ENCODE measurements at regions not wholly inside any gene's neighbourhood (a gene's known extent, or its start where the extent isn't known, plus 50 kb on each side); places are given as distances from the start of the nearest gene placed in this dataset.

- no peak overlapping the region for H2AFZ ChIP-seq (ENCODE audit: low read length)
- H3F3A ChIP-seq (ENCODE audit: insufficient read depth, low read length) = no peaks in the 10 kb centered on the region
- no peak overlapping the region for H3K4me2 ChIP-seq (ENCODE audit: low read length)
- H3K9me2 ChIP-seq (ENCODE audit: low read depth, low read length) = no peaks in the 10 kb centered on the region; the same call in 1 of the 2 replicates
- no peaks in the 10 kb centered on the region for H3K27me3 ChIP-seq (ENCODE audit: insufficient read depth, low read length)
- H4K20me1 ChIP-seq (ENCODE audit: insufficient read depth, low read length) = no peaks in the 10 kb centered on the region
- H3K79me2 ChIP-seq (ENCODE audit: insufficient read depth, low read length) = no peaks in the 10 kb centered on the region
- H3K4me1 ChIP-seq (ENCODE audit: insufficient read depth, low read length, severe bottlenecking) = no peaks in the 10 kb centered on the region
- no peak overlapping the region for H3K4me3 ChIP-seq (ENCODE audit: low read depth, low read length, poor library complexity, severe bottlenecking)
- no peak overlapping the region for H3K27ac ChIP-seq (ENCODE audit: low read depth, low read length, poor library complexity, severe bottlenecking)
- H3K9ac ChIP-seq (ENCODE audit: low read length) = no peak overlapping the region
- no peaks in the 10 kb centered on the region for H3K9me3 ChIP-seq (ENCODE audit: low read length)
- TF ChIP-seq CTCF (IDR thresholded peaks at IDR 0.05; ENCODE audit: low read length) (no peak), EZH2 (IDR thresholded peaks at IDR 0.05; ENCODE audit: borderline replicate concordance, low read length) (no peak)
- no peaks in the 10 kb centered on the region for H3K36me3 ChIP-seq (ENCODE audit: insufficient read depth, low read length)
These were observed 251.6 kb downstream of the BCAT1 start for GRCh38 chr12:24697295-24697694.

GRCh38 chr12:24696800-24697199 is 252.1 kb downstream of the BCAT1 start:
- H2AFZ ChIP-seq (ENCODE audit: low read length) = no peak overlapping the region

GRCh38 chr12:24695657-24696329 is 253.1 kb downstream of the BCAT1 start:
- Histone ChIP-seq H3K79me2 (ENCODE audit: insufficient read depth, low read length) (no peaks in the 10 kb centered on the region), H2AFZ (ENCODE audit: low read length) (no peak overlapping the region), H3F3A (ENCODE audit: insufficient read depth, low read length) (no peaks in the 10 kb centered on the region), H3K4me3 (ENCODE audit: low read depth, low read length, poor library complexity, severe bottlenecking) (no peak overlapping the region), H3K36me3 (ENCODE audit: insufficient read depth, low read length) (no peaks in the 10 kb centered on the region), H3K9ac (ENCODE audit: low read length) (no peak overlapping the region), H3K27ac (ENCODE audit: low read depth, low read length, poor library complexity, severe bottlenecking) (no peak overlapping the region), H3K4me2 (ENCODE audit: low read length) (no peak overlapping the region), H3K9me2 (ENCODE audit: low read depth, low read length) (no peaks in the 10 kb centered on the region; the same call in 1 of the 2 replicates), H3K4me1 (ENCODE audit: insufficient read depth, low read length, severe bottlenecking) (no peaks in the 10 kb centered on the region), H3K9me3 (ENCODE audit: low read length) (no peaks in the 10 kb centered on the region), H3K27me3 (ENCODE audit: insufficient read depth, low read length) (no peaks in the 10 kb centered on the region), H4K20me1 (ENCODE audit: insufficient read depth, low read length) (no peaks in the 10 kb centered on the region)
- TF ChIP-seq EZH2 (IDR thresholded peaks at IDR 0.05; ENCODE audit: borderline replicate concordance, low read length) (no peak), CTCF (IDR thresholded peaks at IDR 0.05; ENCODE audit: low read length) (no peak)

More at GRCh38 chr12:24696800-24697199, 252.1 kb downstream of the BCAT1 start:
- Histone ChIP-seq H3K27ac (ENCODE audit: low read depth, low read length, poor library complexity, severe bottlenecking) (no peak overlapping the region), H3K4me2 (ENCODE audit: low read length) (no peak overlapping the region), H3K9me3 (ENCODE audit: low read length) (no peaks in the 10 kb centered on the region), H3K4me1 (ENCODE audit: insufficient read depth, low read length, severe bottlenecking) (no peaks in the 10 kb centered on the region), H3K4me3 (ENCODE audit: low read depth, low read length, poor library complexity, severe bottlenecking) (no peak overlapping the region), H3F3A (ENCODE audit: insufficient read depth, low read length) (no peaks in the 10 kb centered on the region), H3K9ac (ENCODE audit: low read length) (no peak overlapping the region), H3K79me2 (ENCODE audit: insufficient read depth, low read length) (no peaks in the 10 kb centered on the region), H3K9me2 (ENCODE audit: low read depth, low read length) (no peaks in the 10 kb centered on the region; the same call in 1 of the 2 replicates), H3K36me3 (ENCODE audit: insufficient read depth, low read length) (no peaks in the 10 kb centered on the region), H4K20me1 (ENCODE audit: insufficient read depth, low read length) (no peaks in the 10 kb centered on the region), H3K27me3 (ENCODE audit: insufficient read depth, low read length) (no peaks in the 10 kb centered on the region)
- TF ChIP-seq CTCF (IDR thresholded peaks at IDR 0.05; ENCODE audit: low read length) (no peak), EZH2 (IDR thresholded peaks at IDR 0.05; ENCODE audit: borderline replicate concordance, low read length) (no peak)
